Ovary (tissue), 3 donors: ENCODE measurements at regions not wholly inside any gene's neighbourhood (a gene's known extent, or its start where the extent isn't known, plus 50 kb on each side); places are given as distances from the start of the nearest gene placed in this dataset.

Experiments
- CTCF ChIP-seq, 3 donors: fragments of 450-650 bp in 2 of 3; fragments of 200-600 bp in 1 of 3; IDR thresholded peaks; one replicate each; pipeline versions ENCODE4 v1.5.1 to v1.8.0; 2016 to 2022; ENCODE audit warnings: antibody characterized with exemption in 3 of 3, mild to moderate bottlenecking in 1 of 3
- EP300 ChIP-seq: sonication (generic); formaldehyde crosslinking; IDR thresholded peaks from one replicate; pipeline ENCODE4 v1.6.1; 2017; ENCODE audit warnings: antibody characterized with exemption
- POLR2A ChIP-seq: fragments of 450-650 bp; IDR thresholded peaks from one replicate; pipeline ENCODE4 v1.6.1; 2017; ENCODE audit warnings: antibody characterized with exemption, mild to moderate bottlenecking, moderate library complexity
- donor health status: DM: no; HTN: no; CAD: no.

GRCh38 chr9:129355631-129356030 lies 177.6 kb upstream of the IER5L start:
- TF ChIP-seq CTCF (IDR thresholded peaks at IDR 0.05) (no peak), EP300 (no peak), POLR2A (no peak)
